Keratinocyte (primary cell): ENCODE measurements at regions not wholly inside any gene's neighbourhood (a gene's known extent, or its start where the extent isn't known, plus 50 kb on each side); places are given as distances from the start of the nearest gene placed in this dataset.

Experiments
- DNase-seq: peaks from one replicate; pipeline ENCODE4 v3.0.0-alpha.2; 2011; ENCODE audit warnings: low read depth, missing footprints, low spot score
- FAIRE-seq: peaks from 2 replicates; lab custom pipeline; 2011; peaks lifted over from hg19 to GRCh38; lab: Jason Lieb, UNC
- H2AFZ ChIP-seq: 2 replicates; pipeline ENCODE4 v1.6.0; 2012; ENCODE audit warnings: low read length, control low read depth, inconsistent platforms; ENCODE audit not compliant: control insufficient read depth
- H3K27ac ChIP-seq: 2 replicates; pipeline ENCODE4 v1.5.1; 2011; ENCODE audit warnings: low read length; ENCODE audit not compliant: control insufficient read depth, insufficient read depth
- H3K27me3 ChIP-seq: 3 replicates; pipeline ENCODE4 v1.6.0; 2011; ENCODE audit warnings: low read length; ENCODE audit not compliant: control insufficient read depth, insufficient read depth; ENCODE audit errors: extremely low read depth
- H3K36me3 ChIP-seq, 2 experiments: 2 replicates in 1 of 2; 3 replicates in 1 of 2; pipeline ENCODE4 v1.5.1; 2011; ENCODE audit warnings: low read length in 2 of 2, mild to moderate bottlenecking in 1 of 2; ENCODE audit not compliant: control insufficient read depth in 2 of 2, insufficient read depth in 2 of 2; ENCODE audit errors: extremely low read depth in 1 of 2
- H3K4me1 ChIP-seq: 3 replicates; pipeline ENCODE4 v1.5.1; 2011; ENCODE audit warnings: low read length; ENCODE audit not compliant: control insufficient read depth, insufficient read depth; ENCODE audit errors: extremely low read depth
- H3K4me2 ChIP-seq: 3 replicates; pipeline ENCODE4 v1.6.0; 2011; ENCODE audit warnings: low read depth, low read length; ENCODE audit not compliant: control insufficient read depth, insufficient read depth; ENCODE audit errors: extremely low read depth
- H3K4me3 ChIP-seq, 3 experiments: fragments of 200-600 bp in 1 of 3; sonication (generic) in 1 of 3; 2 replicates in 2 of 3; 3 replicates in 1 of 3; pipeline ENCODE4 v1.5.1; 2011 to 2016; ENCODE audit warnings: low read length in 3 of 3, mild to moderate bottlenecking in 3 of 3, control low read depth in 2 of 3, inconsistent platforms in 1 of 3, low read depth in 1 of 3, mixed read lengths in 1 of 3, mixed run types in 1 of 3, moderate library complexity in 1 of 3; ENCODE audit not compliant: control insufficient read depth in 2 of 3, insufficient read depth in 2 of 3; ENCODE audit errors: extremely low read depth in 1 of 3
- H3K79me2 ChIP-seq: 2 replicates; pipeline ENCODE4 v1.6.0; 2012; ENCODE audit warnings: low read length; ENCODE audit not compliant: control insufficient read depth, insufficient read depth
- H3K9ac ChIP-seq: 3 replicates; pipeline ENCODE4 v1.6.0; 2011; ENCODE audit warnings: low read length; ENCODE audit not compliant: control insufficient read depth, insufficient read depth; ENCODE audit errors: extremely low read depth
- H3K9me1 ChIP-seq: 3 replicates; pipeline ENCODE4 v1.6.0; 2011; ENCODE audit warnings: low read length; ENCODE audit not compliant: control insufficient read depth, insufficient read depth; ENCODE audit errors: extremely low read depth
- H3K9me3 ChIP-seq: 2 replicates; pipeline ENCODE4 v1.5.1; 2012; ENCODE audit warnings: low read depth, low read length; ENCODE audit not compliant: control insufficient read depth
- H4K20me1 ChIP-seq: 3 replicates; pipeline ENCODE4 v1.6.0; 2011; ENCODE audit warnings: low read length; ENCODE audit not compliant: control insufficient read depth, insufficient read depth; ENCODE audit errors: extremely low read depth
- EZH2 ChIP-seq: IDR thresholded peaks from one replicate; pipeline ENCODE4 v1.6.1; 2012; ENCODE audit warnings: inconsistent platforms, mild to moderate bottlenecking, low read length, moderate library complexity
- dilution Hi-C: fragments of 300-500 bp; cut with MboI; formaldehyde crosslinking; loops from one replicate; pipeline ENCODE4 v1.7.0; 2020; ENCODE audit warnings: low sequenced_read_pairs; ENCODE audit not compliant: extremely low pct_ligation_motif_present
- TF ChIP-seq, protein P1 (sequence below), 3 experiments: IDR thresholded peaks in 1 of 3; conservative IDR thresholded peaks in 1 of 3; optimal IDR thresholded peaks in 1 of 3; 2 replicates in 2 of 3; 3 replicates in 1 of 3; pipeline versions ENCODE3 to v1.5.1; 2011; ENCODE audit warnings: low read length in 3 of 3, mild to moderate bottlenecking in 3 of 3, moderate library complexity in 2 of 3, control low read depth in 1 of 3, inconsistent platforms in 1 of 3; ENCODE audit not compliant: insufficient read depth in 2 of 3; ENCODE audit errors: extremely low read depth in 1 of 3

DNA sequence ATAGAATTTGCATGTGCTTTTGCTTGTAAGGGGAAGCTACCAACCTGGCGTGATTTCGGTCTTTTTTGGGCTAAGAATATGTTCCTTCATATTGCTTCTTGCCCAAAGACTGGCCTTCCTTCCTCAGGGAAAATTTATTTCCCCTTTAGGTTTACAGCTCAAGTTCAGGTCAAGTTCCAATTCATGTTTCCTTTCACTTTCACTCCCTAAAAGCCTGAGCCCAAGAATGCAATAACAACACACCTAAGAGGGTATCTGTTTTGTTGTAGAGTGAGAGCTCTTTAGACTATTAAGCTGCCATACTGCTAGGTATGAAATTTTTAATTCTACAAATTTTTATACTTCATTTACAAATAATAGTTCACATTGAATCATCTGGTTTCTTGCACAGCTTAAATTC lies 299.6 kb downstream of the TLL1 start:
- dilution Hi-C loops, result no loop called here
- TF ChIP-seq EZH2, result no peak
- TF ChIP-seq, protein P1, sequence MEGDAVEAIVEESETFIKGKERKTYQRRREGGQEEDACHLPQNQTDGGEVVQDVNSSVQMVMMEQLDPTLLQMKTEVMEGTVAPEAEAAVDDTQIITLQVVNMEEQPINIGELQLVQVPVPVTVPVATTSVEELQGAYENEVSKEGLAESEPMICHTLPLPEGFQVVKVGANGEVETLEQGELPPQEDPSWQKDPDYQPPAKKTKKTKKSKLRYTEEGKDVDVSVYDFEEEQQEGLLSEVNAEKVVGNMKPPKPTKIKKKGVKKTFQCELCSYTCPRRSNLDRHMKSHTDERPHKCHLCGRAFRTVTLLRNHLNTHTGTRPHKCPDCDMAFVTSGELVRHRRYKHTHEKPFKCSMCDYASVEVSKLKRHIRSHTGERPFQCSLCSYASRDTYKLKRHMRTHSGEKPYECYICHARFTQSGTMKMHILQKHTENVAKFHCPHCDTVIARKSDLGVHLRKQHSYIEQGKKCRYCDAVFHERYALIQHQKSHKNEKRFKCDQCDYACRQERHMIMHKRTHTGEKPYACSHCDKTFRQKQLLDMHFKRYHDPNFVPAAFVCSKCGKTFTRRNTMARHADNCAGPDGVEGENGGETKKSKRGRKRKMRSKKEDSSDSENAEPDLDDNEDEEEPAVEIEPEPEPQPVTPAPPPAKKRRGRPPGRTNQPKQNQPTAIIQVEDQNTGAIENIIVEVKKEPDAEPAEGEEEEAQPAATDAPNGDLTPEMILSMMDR (optimal IDR thresholded peaks at IDR 0.05 in 1 of 3, IDR thresholded peaks at IDR 0.05 in 1 of 3, conservative IDR thresholded peaks at IDR 0.05 in 1 of 3; ENCODE audit: extremely low read depth in 1 of 3, insufficient read depth in 2 of 3, low read length in 3 of 3), result no peak
- H4K20me1 ChIP-seq, result no peaks in the 10 kb centered on the region
- H3K9me3 ChIP-seq, result no peaks in the 10 kb centered on the region
- no peak overlapping the region for H3K4me2 ChIP-seq
- no peak overlapping the region for H3K27ac ChIP-seq
- H3K79me2 ChIP-seq, result no peaks in the 10 kb centered on the region
- H3K27me3 ChIP-seq, result no peaks in the 10 kb centered on the region
- H3K4me1 ChIP-seq, result no peaks in the 10 kb centered on the region
- no peaks in the 10 kb centered on the region for H3K36me3 ChIP-seq
- no peak for DNase-seq
- no peak overlapping the region for H3K4me3 ChIP-seq
- no peak overlapping the region for H3K9ac ChIP-seq
- no peak for FAIRE-seq
- no peaks in the 10 kb centered on the region for H3K9me1 ChIP-seq
- H2AFZ ChIP-seq, result no peak overlapping the region

- Histone ChIP-seq H3K79me2 (no peaks in the 10 kb centered on the region), H3K4me3 (no peak overlapping the region), H3K27me3 (no peaks in the 10 kb centered on the region), H3K9ac (no peak overlapping the region), H3K36me3 (no peaks in the 10 kb centered on the region), H3K9me1 (no peaks in the 10 kb centered on the region), H3K4me2 (no peak overlapping the region), H2AFZ (no peak overlapping the region), H3K9me3 (no peaks in the 10 kb centered on the region), H3K27ac (no peak overlapping the region), H3K4me1 (no peaks in the 10 kb centered on the region), H4K20me1 (no peaks in the 10 kb centered on the region)
- DNase-seq, result no peak
- dilution Hi-C loops, result no loop called here
- FAIRE-seq, result no peak
- TF ChIP-seq, protein P1 (optimal IDR thresholded peaks at IDR 0.05 in 1 of 3, IDR thresholded peaks at IDR 0.05 in 1 of 3, conservative IDR thresholded peaks at IDR 0.05 in 1 of 3; ENCODE audit: extremely low read depth in 1 of 3, insufficient read depth in 2 of 3, low read length in 3 of 3), result no peak
- no peak for TF ChIP-seq EZH2
Measured at GRCh38 chr4:166174717-166175490, 301.9 kb downstream of the TLL1 start.
